HEK293 (cell line): ENCODE measurements at regions not wholly inside any gene's neighbourhood (a gene's known extent, or its start where the extent isn't known, plus 50 kb on each side); places are given as distances from the start of the nearest gene placed in this dataset.

ENCODE experiments used
- CTCF ChIA-PET: fragments of 350-600 bp; formaldehyde crosslinking; extraction: SDS; loops from one replicate; lab custom pipeline; 2021; ENCODE audit warnings: antibody characterized with exemption; lab: Yijun Ruan, JAX
- POLR2A ChIA-PET: fragments of 300-600 bp; formaldehyde crosslinking; extraction: SDS; loops from one replicate; lab custom pipeline; 2020; ENCODE audit warnings: antibody characterized with exemption, inconsistent platforms; lab: Yijun Ruan, JAX
- H3K27ac ChIP-seq: fragments of 200-500 bp; sonication (Bioruptor generic); 2 replicates; pipeline ENCODE4 v1.5.1; 2014; ENCODE audit warnings: low read depth, low read length, control low read depth, inconsistent platforms; ENCODE audit errors: extremely low read depth
- H3K36me3 ChIP-seq, 2 experiments: fragments of 200-500 bp in 1 of 2; sonication (Bioruptor generic) in 1 of 2; 1 replicate in 1 of 2; 2 replicates in 1 of 2; pipeline ENCODE4 v1.5.1; 2014 to 2017; ENCODE audit warnings: inconsistent platforms in 2 of 2, low read length in 2 of 2; ENCODE audit not compliant: control insufficient read depth in 2 of 2, insufficient read depth in 1 of 2
- H3K4me1 ChIP-seq: fragments of 200-500 bp; sonication (Bioruptor generic); 2 replicates; pipeline ENCODE4 v1.5.1; 2014; ENCODE audit warnings: mild to moderate bottlenecking, low read length, inconsistent platforms; ENCODE audit not compliant: control insufficient read depth, insufficient read depth
- H3K4me3 ChIP-seq: 2 replicates; pipeline ENCODE4 v1.5.1; 2011; ENCODE audit warnings: low read depth, mild to moderate bottlenecking, control low read depth, low read length, moderate library complexity
- H3K9me3 ChIP-seq: fragments of 200-500 bp; sonication (Bioruptor generic); 2 replicates; pipeline ENCODE4 v1.5.1; 2014; ENCODE audit warnings: low read depth, low read length, inconsistent platforms; ENCODE audit not compliant: control insufficient read depth, insufficient read depth
- BCL6B ChIP-seq: fragments of 450-650 bp; formaldehyde crosslinking; IDR thresholded peaks from 2 replicates; pipeline ENCODE4 v1.5.1; 2017; ENCODE audit warnings: missing biosample characterization, missing genetic modification characterization
- ELK4 ChIP-seq: IDR thresholded peaks from 2 replicates; pipeline ENCODE4 v1.6.1; 2011; ENCODE audit warnings: mild to moderate bottlenecking, low read depth, low read length, borderline replicate concordance
- FEZF1 ChIP-seq: fragments of 450-650 bp; formaldehyde crosslinking; IDR thresholded peaks from 2 replicates; pipeline ENCODE4 v1.5.1; 2016; ENCODE audit warnings: missing biosample characterization, missing genetic modification characterization
- GFI1B ChIP-seq: fragments of 450-650 bp; formaldehyde crosslinking; IDR thresholded peaks from 2 replicates; pipeline ENCODE4 v1.5.1; 2016; ENCODE audit warnings: missing biosample characterization, missing genetic modification characterization
- GLI4 ChIP-seq: fragments of 450-650 bp; formaldehyde crosslinking; IDR thresholded peaks from 2 replicates; pipeline ENCODE4 v1.5.1; 2016; ENCODE audit warnings: missing biosample characterization, missing genetic modification characterization
- HIC1 ChIP-seq: fragments of 450-650 bp; formaldehyde crosslinking; IDR thresholded peaks from 2 replicates; pipeline ENCODE4 v1.5.1; 2016; ENCODE audit warnings: missing biosample characterization, missing genetic modification characterization
- HOXD13 ChIP-seq: sonication (generic); formaldehyde crosslinking; IDR thresholded peaks from 2 replicates; pipeline ENCODE4 v1.8.0; 2022; ENCODE audit warnings: missing genetic modification reagents, borderline replicate concordance
- KLF16 ChIP-seq: fragments of 450-650 bp; formaldehyde crosslinking; IDR thresholded peaks from 2 replicates; pipeline ENCODE4 v1.5.1; 2017; ENCODE audit warnings: missing biosample characterization, missing genetic modification characterization
- PBX3 ChIP-seq: sonication (generic); formaldehyde crosslinking; IDR thresholded peaks from 2 replicates; pipeline ENCODE4 v1.8.1; 2022; ENCODE audit warnings: mild to moderate bottlenecking, moderate library complexity, missing genetic modification reagents
- SP3 ChIP-seq: fragments of 450-650 bp; formaldehyde crosslinking; IDR thresholded peaks from 2 replicates; pipeline ENCODE4 v1.5.1; 2016; ENCODE audit warnings: missing biosample characterization, missing genetic modification characterization
- ZNF114 ChIP-seq: fragments of 450-650 bp; formaldehyde crosslinking; IDR thresholded peaks from 2 replicates; pipeline ENCODE4 v1.5.0; 2017; ENCODE audit warnings: missing biosample characterization, missing genetic modification characterization
- ZNF146 ChIP-seq: fragments of 450-650 bp; formaldehyde crosslinking; IDR thresholded peaks from 2 replicates; pipeline ENCODE4 v1.5.1; 2016; ENCODE audit warnings: missing biosample characterization, missing genetic modification characterization
- ZNF350 ChIP-seq: fragments of 450-650 bp; formaldehyde crosslinking; IDR thresholded peaks from 2 replicates; pipeline ENCODE4 v1.5.0; 2017; ENCODE audit warnings: missing biosample characterization, mild to moderate bottlenecking, missing genetic modification characterization
- ZNF366 ChIP-seq: fragments of 450-650 bp; formaldehyde crosslinking; conservative IDR thresholded peaks from 2 replicates; pipeline ENCODE4 v1.5.1; 2016; ENCODE audit warnings: missing biosample characterization, missing genetic modification characterization
- ZNF423 ChIP-seq: fragments of 450-650 bp; formaldehyde crosslinking; IDR thresholded peaks from 2 replicates; pipeline ENCODE4 v1.5.1; 2016; ENCODE audit warnings: missing biosample characterization, missing genetic modification characterization
- ZNF585B ChIP-seq: fragments of 450-650 bp; formaldehyde crosslinking; IDR thresholded peaks from 2 replicates; pipeline ENCODE4 v1.5.1; 2016; ENCODE audit warnings: missing biosample characterization, missing genetic modification characterization
- ZNF600 ChIP-seq: fragments of 450-650 bp; formaldehyde crosslinking; IDR thresholded peaks from 2 replicates; pipeline ENCODE4 v1.5.1; 2016; ENCODE audit warnings: missing biosample characterization, missing genetic modification characterization
- ZNF660 ChIP-seq: fragments of 450-650 bp; IDR thresholded peaks from 2 replicates; pipeline ENCODE4 v1.5.1; 2018; ENCODE audit warnings: missing biosample characterization, mild to moderate bottlenecking, missing genetic modification characterization
- ZNF704 ChIP-seq: fragments of 450-650 bp; formaldehyde crosslinking; IDR thresholded peaks from 2 replicates; pipeline ENCODE4 v1.5.1; 2016; ENCODE audit warnings: missing biosample characterization, missing genetic modification characterization
- ZNF747 ChIP-seq: fragments of 450-650 bp; formaldehyde crosslinking; IDR thresholded peaks from 2 replicates; pipeline ENCODE4 v1.5.1; 2016; ENCODE audit warnings: missing biosample characterization, missing genetic modification characterization
- ZNF768 ChIP-seq: fragments of 450-650 bp; formaldehyde crosslinking; IDR thresholded peaks from 2 replicates; pipeline ENCODE4 v1.5.1; 2018; ENCODE audit warnings: missing biosample characterization, mild to moderate bottlenecking, missing genetic modification characterization
- ZNF777 ChIP-seq: fragments of 450-650 bp; formaldehyde crosslinking; IDR thresholded peaks from 2 replicates; pipeline ENCODE4 v1.5.1; 2017; ENCODE audit warnings: missing biosample characterization, missing genetic modification characterization, borderline replicate concordance
- ZSCAN18 ChIP-seq: fragments of 450-650 bp; formaldehyde crosslinking; IDR thresholded peaks from 2 replicates; pipeline ENCODE4 v1.5.1; 2016; ENCODE audit warnings: missing biosample characterization, missing genetic modification characterization

- TF ChIP-seq ZNF366 (tag by site-specific recombination): no peak
These were observed 54.0 kb upstream of the COL5A2 start (continued) for GRCh38 chr2:189233527-189233926.

- POLR2A ChIA-PET: no interaction called here
- H3K4me1 ChIP-seq: no peaks in the 10 kb centered on the region
- no peak for TF ChIP-seq ZNF350
- TF ChIP-seq ZNF114 (tag by site-specific recombination): no peak
- no peak for TF ChIP-seq ELK4
- no peak for TF ChIP-seq ZNF585B (tag by site-specific recombination)
- TF ChIP-seq ZNF146 (tag by site-specific recombination): no peak
- no peak for TF ChIP-seq GLI4 (tag by site-specific recombination)
- no peak for TF ChIP-seq ZNF600 (tag by site-specific recombination)
- no peak for TF ChIP-seq GFI1B (tag by site-specific recombination)
- TF ChIP-seq ZNF747: no peak
- TF ChIP-seq ZNF660 (tag by site-specific recombination): no peak
- TF ChIP-seq FEZF1: no peak
- TF ChIP-seq ZSCAN18 (tag by site-specific recombination): no peak
These were observed 55.4 kb upstream of the COL5A2 start for GRCh38 chr2:189234991-189235390.

GRCh38 chr2:189236066-189236465 is 56.5 kb upstream of the COL5A2 start:
- POLR2A ChIA-PET: no interaction called here
- TF ChIP-seq BCL6B (no peak), HIC1 (tag by site-specific recombination) (no peak), SP3 (tag by site-specific recombination) (no peak), ZNF704 (tag by site-specific recombination) (no peak), ZNF777 (tag by site-specific recombination) (no peak), HOXD13 (no peak), PBX3 (CRISPR knock-in tag) (no peak), ZNF423 (no peak), ZNF768 (tag by site-specific recombination) (no peak), KLF16 (tag by site-specific recombination) (no peak)
- no peak overlapping the region for H3K27ac ChIP-seq
- no peaks in the 10 kb centered on the region for H3K9me3 ChIP-seq
- CTCF ChIA-PET: no interaction called here
- H3K36me3 ChIP-seq: no peaks in the 10 kb centered on the region
- no peak overlapping the region for H3K4me3 ChIP-seq
- no peaks in the 10 kb centered on the region for H3K4me1 ChIP-seq

More at GRCh38 chr2:189234991-189235390, 55.4 kb upstream of the COL5A2 start:
- no peak overlapping the region for H3K4me3 ChIP-seq
- H3K9me3 ChIP-seq: no peaks in the 10 kb centered on the region
- H3K36me3 ChIP-seq: no peaks in the 10 kb centered on the region
- CTCF ChIA-PET: no interaction called here
- H3K27ac ChIP-seq: no peak overlapping the region
